Stimulated activated effector memory CD8-positive, alpha-beta T cell treated with anti-CD3 and anti-CD28 coated beads, Interleukin-12 subunit alpha, Interleukin-12 subunit beta, amount 100 ng/mL, for 72 hours (primary cell): ENCODE measurements at regions not wholly inside any gene's neighbourhood (a gene's known extent, or its start where the extent isn't known, plus 50 kb on each side); places are given as distances from the start of the nearest gene placed in this dataset.
"Not testable (repeated sequence)": the region's sequence is repeated elsewhere in the genome, so short reads cannot be mapped to it uniquely, and the experiment has no call there.

Experiments used
- ATAC-seq: fragments of 150-1000 bp; cut with Tn5 transposase; 2 replicates; pipeline ENCODE4 v1.10.0; 2021
- DNase-seq, 2 donors: peaks; one replicate each; pipeline ENCODE4 v3.0.0; 2021 to 2022; ENCODE audit warnings: low spot score in 2 of 2
- H3K27ac Mint-ChIP-seq: one replicate; pipeline ENCODE4 v1.8.0; 2022; ENCODE audit warnings: mild to moderate bottlenecking, mixed read lengths
- H3K36me3 Mint-ChIP-seq: one replicate; pipeline ENCODE4 v1.8.0; 2022; ENCODE audit warnings: mild to moderate bottlenecking, mixed read lengths
- H3K4me1 Mint-ChIP-seq: one replicate; pipeline ENCODE4 v1.8.0; 2022; ENCODE audit warnings: mixed read lengths
- H3K4me3 Mint-ChIP-seq: one replicate; pipeline ENCODE4 v1.8.0; 2022; ENCODE audit warnings: mild to moderate bottlenecking, mixed read lengths
- H3K9me3 Mint-ChIP-seq: one replicate; pipeline ENCODE4 v1.8.0; 2022; ENCODE audit warnings: mixed read lengths

DNA sequence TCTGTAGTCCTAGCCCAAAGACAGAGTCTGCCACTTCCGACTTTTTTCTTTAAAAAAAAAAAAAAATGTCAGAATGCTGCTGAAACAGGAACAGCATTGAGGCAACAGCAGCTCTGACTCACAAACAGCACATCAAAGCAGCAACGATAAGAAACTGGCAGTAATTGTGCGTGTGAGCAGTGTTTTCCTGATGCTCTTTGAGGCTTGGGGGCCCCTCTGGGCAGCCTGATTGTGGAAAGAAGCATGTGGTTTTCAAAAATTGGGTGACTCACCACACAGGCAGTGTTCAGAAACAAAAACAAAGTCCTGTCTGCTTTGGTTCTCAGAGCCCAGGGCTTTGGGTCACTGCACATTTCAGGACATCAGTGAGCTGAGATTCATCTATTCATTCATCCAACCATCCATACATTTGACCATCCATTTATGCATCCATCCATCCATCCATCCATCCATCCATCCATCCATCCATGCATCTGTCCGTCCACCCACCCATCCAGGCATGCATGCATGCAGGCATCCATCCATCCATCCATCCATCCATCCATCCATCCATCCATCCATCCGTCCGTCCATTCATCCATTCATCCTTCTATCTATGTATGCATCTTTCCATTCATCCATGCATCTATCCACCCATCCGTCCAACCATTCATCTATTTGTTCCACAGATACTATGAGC, 308.4 kb downstream of the RPLP1 start:
- ATAC-seq (peak; percentile 82), DNase-seq (peak; percentile 54 to 88)
- H3K27ac Mint-ChIP-seq, result peak overlapping the region; percentile 93
- H3K4me3 Mint-ChIP-seq, result peak overlapping the region; percentile 59
- H3K4me1 Mint-ChIP-seq, result peaks cover 73% of the 10 kb centered on the region
- peaks cover 24% of the 10 kb centered on the region for H3K36me3 Mint-ChIP-seq
- no peaks in the 10 kb centered on the region for H3K9me3 Mint-ChIP-seq

DNA sequence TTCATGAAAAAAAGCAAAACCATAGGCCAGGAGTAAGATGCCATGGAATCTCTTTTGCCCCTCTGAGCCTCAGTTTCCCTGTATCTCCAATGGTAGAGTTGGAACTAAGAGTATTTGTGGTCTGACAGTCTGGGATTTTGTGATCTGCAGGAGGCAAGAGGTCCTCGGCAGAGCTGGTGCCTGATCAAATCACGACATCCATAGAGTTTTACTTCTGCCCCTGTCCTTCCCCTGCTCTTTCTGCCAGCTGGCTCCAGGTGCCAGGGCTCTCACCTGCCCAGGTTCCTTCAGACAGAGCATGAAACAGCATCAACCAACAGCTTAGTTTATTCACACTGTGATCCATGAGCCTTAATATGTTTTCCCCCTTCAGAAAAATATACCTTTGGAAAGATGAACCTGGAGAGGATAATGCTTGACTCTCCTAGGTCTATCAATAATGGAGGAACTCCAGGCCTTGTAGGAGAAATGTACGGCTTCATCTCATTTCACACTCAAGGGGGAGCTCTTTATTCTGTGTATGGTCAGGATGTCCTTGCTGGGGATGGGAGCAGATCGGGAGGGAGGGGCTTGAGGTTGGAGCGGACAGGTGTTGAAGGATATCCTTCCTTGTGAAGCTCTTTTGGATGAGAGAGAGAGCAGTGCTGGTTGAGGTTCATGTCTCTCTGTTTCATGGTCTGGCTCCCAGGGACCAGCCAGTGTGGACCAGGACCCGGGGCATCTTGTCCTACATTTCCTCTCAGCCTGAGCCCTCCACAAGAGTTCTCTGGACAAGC, 309.9 kb downstream of the RPLP1 start:
- peaks cover 58% of the 10 kb centered on the region for H3K4me1 Mint-ChIP-seq
- H3K27ac Mint-ChIP-seq, result peak overlapping the region; percentile 93
- peaks cover 16% of the 10 kb centered on the region for H3K36me3 Mint-ChIP-seq
- ATAC-seq (no peak), DNase-seq (peak in 1 of 2 donors; percentile 48)
- no peaks in the 10 kb centered on the region for H3K9me3 Mint-ChIP-seq
- no peak overlapping the region for H3K4me3 Mint-ChIP-seq

DNA sequence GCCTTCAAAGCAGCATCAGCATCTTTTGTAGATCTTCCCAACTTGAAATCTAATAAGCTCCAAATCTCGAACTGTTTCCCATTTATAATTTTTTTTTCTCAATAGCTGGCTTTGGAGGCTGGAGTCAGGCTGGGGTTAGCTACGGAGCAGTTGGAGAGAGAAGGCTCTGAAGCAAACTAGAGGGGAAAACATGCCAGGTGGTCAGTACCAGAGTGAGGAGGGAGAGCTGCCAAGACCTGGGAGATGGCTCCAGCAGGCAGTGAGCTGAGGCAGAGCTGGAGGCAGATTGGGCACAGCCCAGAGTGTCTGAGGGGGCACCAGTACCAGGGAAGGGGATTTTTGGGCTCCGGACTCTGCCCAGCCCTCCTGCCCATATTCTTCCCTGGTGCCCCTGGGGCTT, 311.2 kb downstream of the RPLP1 start:
- no peak overlapping the region for H3K4me3 Mint-ChIP-seq
- ATAC-seq (no peak), DNase-seq (peak in 1 of 2 donors; percentile 46)
- H3K36me3 Mint-ChIP-seq, result peaks cover 10% of the 10 kb centered on the region
- H3K9me3 Mint-ChIP-seq, result no peaks in the 10 kb centered on the region
- H3K27ac Mint-ChIP-seq, result no peak overlapping the region
- peaks cover 45% of the 10 kb centered on the region for H3K4me1 Mint-ChIP-seq

DNA sequence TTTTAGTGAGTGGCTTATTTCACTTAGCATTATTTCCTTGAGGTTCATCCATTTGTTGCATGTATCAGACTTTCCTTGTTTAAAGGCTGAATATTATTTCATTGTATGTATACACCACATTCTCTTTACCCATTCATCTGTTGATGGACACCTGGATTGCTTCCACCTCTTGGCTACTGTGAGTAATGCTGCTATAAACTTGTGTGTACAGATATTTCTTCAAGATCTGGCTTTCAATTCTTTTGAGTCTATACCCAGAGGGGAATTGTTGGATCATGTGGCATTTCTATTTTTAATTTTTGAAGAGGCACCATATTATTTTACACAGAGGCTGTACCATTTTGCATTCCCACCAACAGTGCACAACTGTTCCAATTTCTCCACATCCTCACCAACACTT, 313.5 kb downstream of the RPLP1 start:
- ATAC-seq (no peak), DNase-seq (no peak)
- H3K36me3 Mint-ChIP-seq, result peaks cover 6% of the 10 kb centered on the region

DNA sequence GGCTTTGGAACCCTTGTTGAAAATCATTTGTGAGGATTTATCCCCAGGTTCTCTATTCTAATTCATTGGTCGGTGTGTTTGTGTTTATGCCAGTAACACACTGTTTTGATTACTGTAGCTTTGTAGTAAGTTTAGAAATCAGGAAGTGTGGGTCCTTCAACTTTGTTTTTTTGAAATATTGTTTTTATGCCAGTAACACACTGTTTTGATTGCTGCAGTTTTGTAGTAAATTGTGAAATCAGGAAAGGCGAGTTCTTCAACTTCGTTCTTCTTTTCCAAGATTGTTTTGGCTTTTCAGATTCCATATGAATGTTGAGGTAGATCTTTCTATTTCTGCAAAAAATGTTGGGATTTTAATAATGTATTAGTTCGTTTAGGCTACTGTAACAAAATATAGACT, 314.6 kb downstream of the RPLP1 start:
- ATAC-seq, result no peak
- no peak for DNase-seq
- no peaks in the 10 kb centered on the region for H3K9me3 Mint-ChIP-seq

More for the DNA sequence above, 313.5 kb downstream of the RPLP1 start:
- Mint-ChIP-seq H3K4me3 (no peak overlapping the region), H3K4me1 (peaks cover 27% of the 10 kb centered on the region), H3K27ac (no peak overlapping the region), H3K9me3 (no peaks in the 10 kb centered on the region)

DNA sequence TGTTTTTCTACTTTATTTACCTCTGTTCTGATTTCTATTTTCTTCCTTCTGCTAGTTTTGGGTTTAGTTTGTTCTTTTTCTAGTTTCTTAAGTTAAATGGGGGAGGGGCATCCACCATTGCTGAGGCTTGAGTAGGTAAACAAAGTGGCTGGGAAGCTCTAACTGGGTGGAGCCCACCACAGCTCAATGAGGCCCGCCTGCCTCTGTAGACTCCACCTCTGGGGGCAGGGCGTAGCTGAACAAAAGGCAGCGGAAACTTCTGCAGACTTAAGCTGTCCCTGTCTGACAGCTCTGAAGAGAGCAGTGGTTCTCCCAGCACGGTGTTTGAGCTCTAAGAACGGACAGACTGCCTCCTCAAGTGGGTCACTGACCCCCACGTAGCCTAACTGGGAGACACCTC, 316.7 kb downstream of the RPLP1 start:
- H3K9me3 Mint-ChIP-seq, H3K4me3 Mint-ChIP-seq, H3K4me1 Mint-ChIP-seq, H3K36me3 Mint-ChIP-seq, H3K27ac Mint-ChIP-seq, ATAC-seq: not testable (repeated sequence)
- peak in 1 of 2 donors; percentile 44 for DNase-seq

More for the DNA sequence above, 314.6 kb downstream of the RPLP1 start:
- no peak overlapping the region for H3K4me3 Mint-ChIP-seq
- peaks cover 6% of the 10 kb centered on the region for H3K36me3 Mint-ChIP-seq
- H3K4me1 Mint-ChIP-seq, result peaks cover 17% of the 10 kb centered on the region
- no peak overlapping the region for H3K27ac Mint-ChIP-seq

DNA sequence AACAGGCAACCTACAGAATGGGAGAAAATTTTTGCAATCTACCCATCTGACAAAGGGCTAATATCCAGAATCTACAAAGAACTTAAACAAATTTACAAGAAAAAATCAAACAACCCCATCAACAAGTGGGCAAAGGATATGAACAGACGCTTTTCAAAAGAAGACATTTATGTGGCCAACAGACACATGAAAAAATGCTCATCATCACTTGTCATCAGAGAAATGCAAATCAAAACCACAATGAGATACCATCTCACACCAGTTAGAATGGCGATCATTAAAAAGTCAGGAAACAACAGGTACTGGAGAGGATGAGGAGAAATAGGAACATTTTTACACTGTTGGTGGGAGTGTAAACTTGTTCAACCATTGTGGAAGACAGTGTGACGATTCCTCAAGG, 321.6 kb downstream of the RPLP1 start:
- not testable (repeated sequence) for ATAC-seq

DNA sequence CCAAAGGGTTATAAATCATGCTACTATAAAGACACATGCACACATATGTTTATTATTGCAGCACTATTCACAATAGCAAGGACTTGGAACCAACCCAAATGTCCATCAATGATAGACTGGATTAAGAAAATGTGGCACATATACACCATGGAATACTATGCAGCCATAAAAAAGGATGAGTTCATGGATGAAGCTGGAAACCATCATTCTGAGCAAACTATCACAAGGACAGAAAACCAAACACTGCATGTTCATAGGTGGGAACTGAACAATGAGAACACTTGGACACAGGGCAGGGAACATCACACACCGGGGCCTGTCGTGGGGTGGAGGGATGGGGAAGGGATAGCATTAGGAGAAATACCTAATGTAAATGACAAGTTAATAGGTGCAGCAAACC, 322.1 kb downstream of the RPLP1 start:
- not testable (repeated sequence) for H3K4me3 Mint-ChIP-seq, H3K27ac Mint-ChIP-seq, H3K4me1 Mint-ChIP-seq, DNase-seq, H3K9me3 Mint-ChIP-seq, H3K36me3 Mint-ChIP-seq, ATAC-seq

More for the DNA sequence above, 321.6 kb downstream of the RPLP1 start:
- not testable (repeated sequence) for H3K27ac Mint-ChIP-seq, H3K4me3 Mint-ChIP-seq, DNase-seq, H3K9me3 Mint-ChIP-seq, H3K4me1 Mint-ChIP-seq, H3K36me3 Mint-ChIP-seq

DNA sequence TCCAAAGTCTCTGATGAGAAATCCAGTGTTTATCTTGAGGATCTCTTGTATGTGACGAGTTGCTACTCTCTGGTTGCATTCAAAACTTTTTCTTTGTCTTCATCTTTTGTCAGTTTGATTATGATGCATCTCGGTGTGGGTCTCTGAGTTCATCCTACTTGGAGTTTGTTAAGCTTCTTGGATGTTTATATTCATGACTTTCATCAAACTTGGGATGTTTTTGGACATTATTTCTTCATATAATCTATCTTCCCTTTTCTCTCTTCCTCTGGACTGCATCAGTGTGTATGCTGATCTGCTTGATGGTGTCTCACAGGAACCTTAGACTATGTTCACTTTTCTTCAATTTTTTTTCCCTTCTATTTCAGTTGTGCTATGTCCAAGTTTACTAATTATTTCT, 320.4 kb downstream of the TLE3 start:
- Mint-ChIP-seq H3K27ac (no peak overlapping the region), H3K36me3 (no peaks in the 10 kb centered on the region), H3K4me3 (no peak overlapping the region), H3K9me3 (peaks cover 3% of the 10 kb centered on the region), H3K4me1 (peaks cover 19% of the 10 kb centered on the region)
- DNase-seq (no peak), ATAC-seq (no peak)

DNA sequence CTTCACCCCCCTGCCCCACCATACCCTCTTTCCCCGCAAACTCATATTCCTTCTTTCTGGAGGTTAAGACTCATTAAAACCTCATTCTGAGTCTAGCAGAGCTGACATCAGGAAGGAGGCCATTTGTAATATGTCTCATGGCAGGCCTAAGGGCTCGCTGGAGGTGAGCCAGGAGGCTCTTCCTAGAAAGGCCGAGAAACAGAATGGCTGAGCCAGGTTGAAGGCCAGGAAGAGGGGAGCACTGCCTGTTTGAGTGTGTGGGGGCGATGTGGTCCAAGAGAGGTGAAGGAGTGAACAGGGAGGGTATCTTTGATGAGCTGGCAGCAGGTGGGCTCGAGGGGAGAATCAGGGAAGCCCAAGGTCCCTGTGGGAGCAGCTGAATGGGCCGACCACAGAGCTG, 317.3 kb downstream of the TLE3 start:
- Mint-ChIP-seq H3K27ac (peak overlapping the region; percentile 76), H3K4me3 (no peak overlapping the region), H3K36me3 (no peaks in the 10 kb centered on the region), H3K4me1 (peaks cover 23% of the 10 kb centered on the region), H3K9me3 (peaks cover 3% of the 10 kb centered on the region)
- ATAC-seq, result no peak
- DNase-seq, result no peak

DNA sequence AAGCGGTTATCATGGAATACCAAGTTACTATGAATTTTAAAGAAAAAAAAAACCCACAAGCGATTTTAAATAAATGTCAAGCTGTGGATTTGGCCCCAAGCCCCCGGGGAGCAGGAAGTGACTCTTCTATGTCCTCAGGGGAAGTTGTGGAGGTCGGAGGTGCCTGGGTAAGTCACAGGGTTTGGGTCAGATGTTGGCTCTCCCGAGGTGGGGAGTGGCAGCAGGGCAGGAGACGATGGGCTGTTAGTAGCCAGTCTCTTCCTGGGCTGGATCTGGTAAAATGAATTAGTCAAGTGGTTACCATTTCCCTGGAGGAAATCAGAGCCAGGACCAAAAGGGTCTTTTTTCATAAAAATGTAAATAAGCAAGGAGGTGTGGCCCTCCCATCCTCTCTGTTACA, 316.7 kb downstream of the TLE3 start:
- Mint-ChIP-seq H3K9me3 (peaks cover 3% of the 10 kb centered on the region), H3K36me3 (no peaks in the 10 kb centered on the region), H3K4me3 (no peak overlapping the region), H3K4me1 (peaks cover 23% of the 10 kb centered on the region), H3K27ac (peak overlapping the region; percentile 76)
- ATAC-seq (no peak), DNase-seq (no peak)

DNA sequence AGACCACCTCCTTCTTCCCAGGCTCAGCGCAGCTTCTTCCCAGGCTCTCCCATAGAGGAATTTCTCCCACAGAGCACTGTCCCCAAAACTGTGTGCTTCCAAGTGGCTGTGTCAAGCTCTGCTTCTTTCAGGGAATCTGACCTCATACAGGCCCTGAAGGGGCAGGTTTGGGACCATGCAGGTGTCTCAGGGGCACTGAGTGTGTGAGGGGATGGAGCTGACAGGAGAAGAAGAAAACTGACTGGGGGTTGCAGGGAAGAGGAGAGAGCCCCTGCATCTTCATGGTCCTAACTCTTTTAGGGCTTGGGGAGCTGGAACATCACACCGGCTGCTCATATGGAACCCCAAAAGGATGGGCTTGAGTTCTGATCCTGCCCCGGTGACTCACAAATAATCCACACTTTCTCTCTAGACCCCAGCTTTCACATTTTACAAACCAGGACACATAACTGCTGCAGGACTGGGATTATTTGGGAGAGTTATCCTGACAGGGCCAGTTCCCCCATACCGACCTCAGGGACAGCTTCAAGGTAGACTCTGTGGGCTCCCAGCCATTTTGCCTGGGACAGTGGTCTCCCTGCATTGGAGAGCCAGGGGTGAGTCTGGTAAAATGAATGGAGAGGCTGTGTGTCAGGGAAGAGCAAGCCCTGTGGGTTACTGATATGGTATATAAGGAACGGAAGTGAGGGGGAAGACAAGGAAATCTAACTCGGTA, 316.1 kb downstream of the TLE3 start:
- Mint-ChIP-seq H3K27ac (no peak overlapping the region), H3K4me3 (no peak overlapping the region), H3K36me3 (no peaks in the 10 kb centered on the region), H3K9me3 (peaks cover 3% of the 10 kb centered on the region), H3K4me1 (peaks cover 23% of the 10 kb centered on the region)
- ATAC-seq, result no peak
- no peak for DNase-seq

DNA sequence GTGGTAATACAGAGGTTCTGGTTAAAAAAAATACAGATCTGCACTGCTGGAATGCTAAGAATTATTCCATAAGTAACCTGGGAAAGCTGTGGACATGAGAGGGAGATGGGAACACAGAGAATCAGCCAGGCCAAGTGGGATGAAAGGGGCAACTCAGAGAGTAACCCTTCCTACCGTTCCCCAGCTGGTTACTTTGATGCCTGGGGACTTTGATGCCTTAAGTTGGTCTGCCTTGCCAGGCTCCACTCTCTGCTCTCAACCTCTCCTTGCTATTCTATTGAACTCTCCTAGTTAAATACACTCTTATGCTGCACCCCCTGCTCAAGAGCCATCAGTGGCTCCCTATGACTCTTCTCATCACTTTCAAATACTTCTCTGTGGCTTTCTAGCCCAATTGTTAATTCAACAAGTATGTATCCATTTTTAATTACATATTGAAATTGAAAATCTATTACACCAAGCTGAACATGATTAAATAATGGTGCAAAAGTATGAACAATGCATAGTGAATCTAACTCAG, 315.5 kb downstream of the TLE3 start:
- no peak overlapping the region for H3K27ac Mint-ChIP-seq
- no peaks in the 10 kb centered on the region for H3K36me3 Mint-ChIP-seq
- H3K9me3 Mint-ChIP-seq, result peaks cover 3% of the 10 kb centered on the region
- no peak overlapping the region for H3K4me3 Mint-ChIP-seq
- no peak for DNase-seq
- H3K4me1 Mint-ChIP-seq, result peaks cover 23% of the 10 kb centered on the region
- no peak for ATAC-seq

DNA sequence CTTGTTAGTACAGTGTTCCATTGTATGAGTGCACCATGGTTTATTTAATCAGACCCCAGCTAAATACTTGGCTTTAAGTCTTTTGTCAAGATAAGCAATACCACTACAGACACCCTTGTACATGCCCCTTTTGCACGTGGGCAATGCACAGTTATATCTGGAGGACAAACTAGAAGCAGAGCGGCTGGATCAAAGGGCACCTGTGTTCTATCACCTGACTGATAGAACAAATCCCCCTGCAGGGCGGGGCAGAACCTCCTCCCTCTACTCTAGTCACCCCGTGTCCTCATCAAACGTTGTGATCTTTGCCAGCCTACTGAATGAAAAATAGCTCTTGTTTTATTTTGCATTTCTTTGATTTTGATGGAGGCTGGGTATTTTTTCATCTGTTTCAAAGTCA, 314.9 kb downstream of the TLE3 start:
- Mint-ChIP-seq H3K36me3 (no peaks in the 10 kb centered on the region), H3K27ac (no peak overlapping the region), H3K4me1 (peaks cover 23% of the 10 kb centered on the region), H3K9me3 (no peaks in the 10 kb centered on the region), H3K4me3 (no peak overlapping the region)
- no peak for DNase-seq
- no peak for ATAC-seq

DNA sequence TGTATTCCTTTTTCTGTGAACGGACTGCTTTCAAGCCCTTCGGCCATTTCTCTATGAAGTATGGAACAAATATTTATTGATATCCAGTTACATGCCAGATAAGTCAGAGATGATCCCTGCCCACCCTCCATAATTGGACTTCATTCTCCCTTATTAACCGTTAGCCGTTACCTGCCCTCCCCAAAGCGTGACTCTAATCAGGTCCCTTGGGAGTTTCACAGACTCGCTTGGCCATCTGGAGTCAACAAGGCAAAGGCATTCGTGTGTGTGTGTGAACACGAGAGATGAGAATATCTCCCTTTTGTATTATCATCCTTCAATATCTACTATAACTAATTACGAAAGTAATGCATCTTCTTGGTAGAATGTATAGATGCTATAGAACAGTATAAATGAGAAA, 314.5 kb downstream of the TLE3 start:
- peaks cover 23% of the 10 kb centered on the region for H3K4me1 Mint-ChIP-seq
- no peak overlapping the region for H3K4me3 Mint-ChIP-seq
- no peak overlapping the region for H3K27ac Mint-ChIP-seq
- DNase-seq, result no peak
- H3K9me3 Mint-ChIP-seq, result no peaks in the 10 kb centered on the region
- no peaks in the 10 kb centered on the region for H3K36me3 Mint-ChIP-seq
- no peak for ATAC-seq
